HepG2 (cell line): ENCODE measurements at regions not wholly inside any gene's neighbourhood (a gene's known extent, or its start where the extent isn't known, plus 50 kb on each side); places are given as distances from the start of the nearest gene placed in this dataset.

Experiments
- ATAC-seq: fragments of 200-7000 bp; cut with Tn5 transposase; 3 replicates; pipeline ENCODE4 v1.9.1; 2020; ENCODE audit warnings: mild to moderate bottlenecking, moderate library complexity
- BruUV-seq: library from RNA; stranded (reverse); fragments of 400-500 nt; replicated peaks from 2 replicates; lab custom pipeline; 2021; lab: Mats Ljungman, UMichigan
- CTCF ChIA-PET: fragments of 300-600 bp; formaldehyde crosslinking; extraction: SDS; loops from one replicate; lab custom pipeline; 2021; ENCODE audit warnings: low total read pairs, inconsistent platforms, low intra/inter-chr PET ratio; lab: Yijun Ruan, JAX
- POLR2A ChIA-PET: fragments of 350-600 bp; sonication (Branson Sonifier 250); formaldehyde crosslinking; loops from one replicate; lab custom pipeline; 2020; ENCODE audit warnings: antibody characterized with exemption, inconsistent platforms; lab: Yijun Ruan, JAX
- DNase-seq: peaks from one replicate; pipeline ENCODE4 v3.0.0-alpha.2; 2015; ENCODE audit warnings: low spot score
- FAIRE-seq: peaks from 3 replicates; lab custom pipeline; 2011; peaks lifted over from hg19 to GRCh38; lab: Jason Lieb, UNC
- H2AFZ ChIP-seq: one replicate; pipeline ENCODE4 v1.6.1; 2011; ENCODE audit warnings: low read length, inconsistent platforms
- H3K27ac ChIP-seq: fragments of 300-600 bp; 3 replicates; pipeline ENCODE4 v1.8.0; 2011; ENCODE audit warnings: mixed run types, mild to moderate bottlenecking, mixed read lengths, low read length, inconsistent platforms; ENCODE audit not compliant: insufficient read depth; ENCODE audit errors: extremely low read length
- H3K27me3 ChIP-seq, 2 experiments: fragments of 200-600 bp in 1 of 2; 2 replicates in 1 of 2; 3 replicates in 1 of 2; pipeline versions ENCODE4 v1.6.0 to v1.8.0; 2011; ENCODE audit warnings: low read length in 2 of 2, mild to moderate bottlenecking in 2 of 2, moderate library complexity in 2 of 2, inconsistent platforms in 1 of 2; ENCODE audit not compliant: insufficient read depth in 2 of 2, control insufficient read depth in 1 of 2
- H3K36me3 ChIP-seq, 2 experiments: fragments of 200-600 bp in 1 of 2; replicated peaks in 1 of 2; 2 replicates in 1 of 2; 3 replicates in 1 of 2; pipeline versions ENCODE4 v1.5.1 to v1.8.0; 2011; ENCODE audit warnings: low read length in 2 of 2, inconsistent platforms in 1 of 2; ENCODE audit not compliant: insufficient read depth in 2 of 2, control insufficient read depth in 1 of 2
- H3K4me1 ChIP-seq: 2 replicates; pipeline ENCODE4 v1.5.1; 2012; ENCODE audit warnings: low read length, inconsistent platforms; ENCODE audit not compliant: insufficient read depth
- H3K4me2 ChIP-seq: 2 replicates; pipeline ENCODE4 v1.6.0; 2011; ENCODE audit warnings: low read depth, low read length, inconsistent platforms
- H3K4me3 ChIP-seq, 3 experiments: fragments of 200-600 bp in 1 of 3; sonication (generic), shearing (Covaris generic) in 1 of 3; replicated peaks in 1 of 3; 2 replicates each; pipeline ENCODE4 v1.5.1; 2011 to 2016; ENCODE audit warnings: low read length in 3 of 3, inconsistent platforms in 2 of 3, low read depth in 2 of 3, mild to moderate bottlenecking in 2 of 3, control low read depth in 1 of 3, mixed read lengths in 1 of 3; ENCODE audit not compliant: insufficient read depth in 1 of 3
- H3K79me2 ChIP-seq: one replicate; pipeline ENCODE4 v1.6.1; 2011; ENCODE audit warnings: low read length, inconsistent platforms; ENCODE audit not compliant: insufficient read depth
- H3K9ac ChIP-seq: 2 replicates; pipeline ENCODE4 v1.6.0; 2011; ENCODE audit warnings: mild to moderate bottlenecking, low read depth, low read length, inconsistent platforms; ENCODE audit not compliant: insufficient read depth
- H3K9me3 ChIP-seq: 2 replicates; pipeline ENCODE4 v1.5.1; 2012; ENCODE audit warnings: mild to moderate bottlenecking, low read length
- H4K20me1 ChIP-seq: 2 replicates; pipeline ENCODE4 v1.6.0; 2011; ENCODE audit warnings: inconsistent platforms, mild to moderate bottlenecking, low read length, moderate library complexity; ENCODE audit not compliant: insufficient read depth
- HNF4A ChIP-seq: sonication (generic); formaldehyde crosslinking; IDR thresholded peaks from 2 replicates; pipeline ENCODE4 v1.4.0; 2020; ENCODE audit warnings: missing genetic modification reagents
- HOXA5 ChIP-seq: sonication (generic); formaldehyde crosslinking; IDR thresholded peaks from 2 replicates; pipeline ENCODE4 v1.4.0; 2020; ENCODE audit warnings: missing genetic modification reagents
- SPEN ChIP-seq: sonication (generic); formaldehyde crosslinking; IDR thresholded peaks from 2 replicates; pipeline ENCODE4 v1.5.1; 2020; ENCODE audit warnings: low read depth, mild to moderate bottlenecking, missing genetic modification reagents
- ZBTB20 ChIP-seq: sonication (generic); formaldehyde crosslinking; IDR thresholded peaks from 2 replicates; pipeline ENCODE4 v1.8.1; 2023; ENCODE audit warnings: missing genetic modification reagents, low read depth, mild to moderate bottlenecking, borderline replicate concordance
- ZNF292 ChIP-seq: sonication (generic); formaldehyde crosslinking; IDR thresholded peaks from 2 replicates; pipeline ENCODE4 v1.8.1; 2022; ENCODE audit warnings: mild to moderate bottlenecking, low read depth, missing genetic modification reagents, borderline replicate concordance
- ZNF343 ChIP-seq: sonication (generic); formaldehyde crosslinking; IDR thresholded peaks from 2 replicates; pipeline ENCODE4 v1.4.0; 2020; ENCODE audit warnings: mild to moderate bottlenecking, missing genetic modification reagents
- ZNF354B ChIP-seq: sonication (generic); formaldehyde crosslinking; IDR thresholded peaks from 2 replicates; pipeline ENCODE4 v1.8.0; 2022; ENCODE audit warnings: mild to moderate bottlenecking, missing genetic modification reagents
- ZNF792 ChIP-seq: IDR thresholded peaks from 2 replicates; pipeline ENCODE4 v1.6.1; 2016
- ZSCAN20 ChIP-seq: sonication (generic); formaldehyde crosslinking; IDR thresholded peaks from 2 replicates; pipeline ENCODE4 v1.4.0; 2020; ENCODE audit warnings: missing genetic modification reagents, mild to moderate bottlenecking, borderline replicate concordance
- WGBS: methylation state at CpG from one replicate; pipeline ENCODE4 v1.1.6; 2017; ENCODE audit warnings: low lambda C conversion rate; 5-methylcytosine and 5-hydroxymethylcytosine counted together
- in situ Hi-C: cut with HindIII; loops from 2 replicates; pipeline ENCODE4 v1.10.0; 2017; ENCODE audit warnings: low pct_unique_long_range_greater_than_20kb; ENCODE audit not compliant: extremely low pct_ligation_motif_present
- intact Hi-C: fragments of 100-400 bp; cut with micrococcal nuclease; formaldehyde crosslinking; loops from one replicate; pipeline ENCODE4 v1.10.0; 2022; ENCODE audit not compliant: unreplicated experiment
- TF ChIP-seq, protein P1 (sequence below): sonication (generic); formaldehyde crosslinking; IDR thresholded peaks from 2 replicates; pipeline ENCODE4 v1.4.0; 2020; ENCODE audit warnings: missing genetic modification reagents
- TF ChIP-seq, protein P2 (sequence below): sonication (generic); formaldehyde crosslinking; conservative IDR thresholded peaks from 2 replicates; pipeline ENCODE4 v1.8.0; 2022; ENCODE audit warnings: mild to moderate bottlenecking, moderate library complexity, missing genetic modification reagents
- TF ChIP-seq, protein P3 (sequence below): sonication (generic); formaldehyde crosslinking; IDR thresholded peaks from 2 replicates; pipeline ENCODE4 v1.5.0; 2020; ENCODE audit warnings: mild to moderate bottlenecking, missing genetic modification reagents
- TF ChIP-seq, protein P4 (sequence below): sonication (generic); formaldehyde crosslinking; IDR thresholded peaks from 2 replicates; pipeline ENCODE4 v1.4.0; 2020; ENCODE audit warnings: missing genetic modification reagents

DNA sequence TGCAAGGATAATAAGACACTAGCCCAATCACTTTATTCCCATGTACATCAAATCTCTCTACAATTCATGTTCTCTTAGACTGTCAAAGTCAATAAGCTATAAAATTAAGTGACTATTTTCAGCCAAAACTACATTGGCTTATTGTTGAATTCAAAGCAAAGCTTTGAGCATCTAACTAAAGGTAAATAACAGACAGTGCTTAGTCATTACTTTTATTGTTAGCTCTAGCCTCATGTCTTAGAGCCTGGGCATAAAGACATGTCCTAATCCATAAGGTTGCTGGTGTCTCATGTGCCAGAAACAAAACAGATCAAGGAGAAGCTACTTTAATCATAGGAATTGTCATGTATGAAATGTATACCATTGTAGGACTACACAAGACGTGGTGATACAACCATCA lies 103.1 kb upstream of the UNC5C start:
- Histone ChIP-seq H4K20me1 (no peaks in the 10 kb centered on the region), H3K4me3 (no peak overlapping the region)
- POLR2A ChIA-PET = no interaction called here
- DNase-seq = no peak
- CTCF ChIA-PET = no interaction called here
- no peak for TF ChIP-seq ZNF792
- TF ChIP-seq, all 625 proteins: peak for 0
- peaks cover 43% of the 10 kb centered on the region for H3K9me3 ChIP-seq
- H3K27ac ChIP-seq = no peak overlapping the region
- no peak overlapping the region for H3K9ac ChIP-seq
- 0% methylated on average over 1 of the region's 1 CpG for WGBS
- no peak overlapping the region for H2AFZ ChIP-seq
- no peak for FAIRE-seq
- H3K79me2 ChIP-seq = no peaks in the 10 kb centered on the region
- ATAC-seq = no peak
- intact Hi-C loops (no loop called here), in situ Hi-C loops (no loop called here)
- no peaks in the 10 kb centered on the region for H3K36me3 ChIP-seq
- no peaks in the 10 kb centered on the region for H3K27me3 ChIP-seq
- no peaks in the 10 kb centered on the region for H3K4me1 ChIP-seq
- no TSS peak for BruUV-seq
- H3K4me2 ChIP-seq = no peak overlapping the region

DNA sequence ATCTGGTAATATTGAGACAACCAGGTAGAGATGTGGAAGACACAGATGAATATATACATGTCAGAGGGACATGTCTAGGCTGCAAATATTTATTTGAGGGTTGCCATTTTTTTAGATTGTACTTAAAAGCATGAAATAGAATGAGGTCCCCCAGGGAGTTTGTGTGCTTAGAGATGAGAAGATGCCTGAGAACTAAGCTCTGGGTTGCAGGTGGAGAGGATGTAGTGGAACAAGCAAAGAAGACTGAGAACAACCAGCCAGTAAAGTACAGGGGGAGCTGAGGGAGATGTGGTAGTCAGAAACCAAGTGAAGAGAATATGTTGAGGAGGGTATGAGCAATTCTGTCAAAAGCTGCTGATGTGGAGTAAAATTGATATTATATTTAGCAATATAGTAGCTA lies 95.6 kb upstream of the UNC5C start:
- FAIRE-seq (no peak), ATAC-seq (no peak), DNase-seq (no peak)
- in situ Hi-C loops (no loop called here), intact Hi-C loops (no loop called here)
- Histone ChIP-seq H3K36me3 (no peaks in the 10 kb centered on the region), H3K4me1 (no peaks in the 10 kb centered on the region), H3K27ac (no peak overlapping the region), H2AFZ (no peak overlapping the region), H3K79me2 (no peaks in the 10 kb centered on the region), H3K4me3 (no peak overlapping the region), H3K9me3 (peaks cover 45% of the 10 kb centered on the region), H3K9ac (no peak overlapping the region), H3K4me2 (no peak overlapping the region), H4K20me1 (no peaks in the 10 kb centered on the region), H3K27me3 (no peaks in the 10 kb centered on the region)
- no TSS peak for BruUV-seq
- ChIA-PET CTCF (no interaction called here), POLR2A (no interaction called here)
- TF ChIP-seq, protein P1, sequence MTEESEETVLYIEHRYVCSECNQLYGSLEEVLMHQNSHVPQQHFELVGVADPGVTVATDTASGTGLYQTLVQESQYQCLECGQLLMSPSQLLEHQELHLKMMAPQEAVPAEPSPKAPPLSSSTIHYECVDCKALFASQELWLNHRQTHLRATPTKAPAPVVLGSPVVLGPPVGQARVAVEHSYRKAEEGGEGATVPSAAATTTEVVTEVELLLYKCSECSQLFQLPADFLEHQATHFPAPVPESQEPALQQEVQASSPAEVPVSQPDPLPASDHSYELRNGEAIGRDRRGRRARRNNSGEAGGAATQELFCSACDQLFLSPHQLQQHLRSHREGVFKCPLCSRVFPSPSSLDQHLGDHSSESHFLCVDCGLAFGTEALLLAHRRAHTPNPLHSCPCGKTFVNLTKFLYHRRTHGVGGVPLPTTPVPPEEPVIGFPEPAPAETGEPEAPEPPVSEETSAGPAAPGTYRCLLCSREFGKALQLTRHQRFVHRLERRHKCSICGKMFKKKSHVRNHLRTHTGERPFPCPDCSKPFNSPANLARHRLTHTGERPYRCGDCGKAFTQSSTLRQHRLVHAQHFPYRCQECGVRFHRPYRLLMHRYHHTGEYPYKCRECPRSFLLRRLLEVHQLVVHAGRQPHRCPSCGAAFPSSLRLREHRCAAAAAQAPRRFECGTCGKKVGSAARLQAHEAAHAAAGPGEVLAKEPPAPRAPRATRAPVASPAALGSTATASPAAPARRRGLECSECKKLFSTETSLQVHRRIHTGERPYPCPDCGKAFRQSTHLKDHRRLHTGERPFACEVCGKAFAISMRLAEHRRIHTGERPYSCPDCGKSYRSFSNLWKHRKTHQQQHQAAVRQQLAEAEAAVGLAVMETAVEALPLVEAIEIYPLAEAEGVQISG (CRISPR knock-in tag) = no peak
- TF ChIP-seq ZBTB20 (CRISPR knock-in tag) (no peak), ZSCAN20 (CRISPR knock-in tag) (no peak), SPEN (CRISPR knock-in tag) (no peak), ZNF343 (no peak), HNF4A (CRISPR knock-in tag) (no peak), HOXA5 (no peak), ZNF292 (CRISPR knock-in tag) (no peak), ZNF354B (CRISPR knock-in tag) (no peak)
- TF ChIP-seq, protein P2, sequence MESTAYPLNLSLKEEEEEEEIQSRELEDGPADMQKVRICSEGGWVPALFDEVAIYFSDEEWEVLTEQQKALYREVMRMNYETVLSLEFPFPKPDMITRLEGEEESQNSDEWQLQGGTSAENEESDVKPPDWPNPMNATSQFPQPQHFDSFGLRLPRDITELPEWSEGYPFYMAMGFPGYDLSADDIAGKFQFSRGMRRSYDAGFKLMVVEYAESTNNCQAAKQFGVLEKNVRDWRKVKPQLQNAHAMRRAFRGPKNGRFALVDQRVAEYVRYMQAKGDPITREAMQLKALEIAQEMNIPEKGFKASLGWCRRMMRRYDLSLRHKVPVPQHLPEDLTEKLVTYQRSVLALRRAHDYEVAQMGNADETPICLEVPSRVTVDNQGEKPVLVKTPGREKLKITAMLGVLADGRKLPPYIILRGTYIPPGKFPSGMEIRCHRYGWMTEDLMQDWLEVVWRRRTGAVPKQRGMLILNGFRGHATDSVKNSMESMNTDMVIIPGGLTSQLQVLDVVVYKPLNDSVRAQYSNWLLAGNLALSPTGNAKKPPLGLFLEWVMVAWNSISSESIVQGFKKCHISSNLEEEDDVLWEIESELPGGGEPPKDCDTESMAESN (CRISPR knock-in tag) = no peak
- TF ChIP-seq, protein P3, sequence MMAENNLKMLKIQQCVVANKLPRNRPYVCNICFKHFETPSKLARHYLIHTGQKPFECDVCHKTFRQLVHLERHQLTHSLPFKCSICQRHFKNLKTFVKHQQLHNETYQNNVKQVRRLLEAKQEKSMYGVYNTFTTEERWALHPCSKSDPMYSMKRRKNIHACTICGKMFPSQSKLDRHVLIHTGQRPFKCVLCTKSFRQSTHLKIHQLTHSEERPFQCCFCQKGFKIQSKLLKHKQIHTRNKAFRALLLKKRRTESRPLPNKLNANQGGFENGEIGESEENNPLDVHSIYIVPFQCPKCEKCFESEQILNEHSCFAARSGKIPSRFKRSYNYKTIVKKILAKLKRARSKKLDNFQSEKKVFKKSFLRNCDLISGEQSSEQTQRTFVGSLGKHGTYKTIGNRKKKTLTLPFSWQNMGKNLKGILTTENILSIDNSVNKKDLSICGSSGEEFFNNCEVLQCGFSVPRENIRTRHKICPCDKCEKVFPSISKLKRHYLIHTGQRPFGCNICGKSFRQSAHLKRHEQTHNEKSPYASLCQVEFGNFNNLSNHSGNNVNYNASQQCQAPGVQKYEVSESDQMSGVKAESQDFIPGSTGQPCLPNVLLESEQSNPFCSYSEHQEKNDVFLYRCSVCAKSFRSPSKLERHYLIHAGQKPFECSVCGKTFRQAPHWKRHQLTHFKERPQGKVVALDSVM (CRISPR knock-in tag) = no peak
- TF ChIP-seq, protein P4, sequence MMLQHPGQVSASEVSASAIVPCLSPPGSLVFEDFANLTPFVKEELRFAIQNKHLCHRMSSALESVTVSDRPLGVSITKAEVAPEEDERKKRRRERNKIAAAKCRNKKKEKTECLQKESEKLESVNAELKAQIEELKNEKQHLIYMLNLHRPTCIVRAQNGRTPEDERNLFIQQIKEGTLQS (CRISPR knock-in tag) = no peak
